ENCODE measurements at regions not wholly inside any gene's neighbourhood (a gene's known extent, or its start where the extent isn't known, plus 50 kb on each side); places are given as distances from the start of the nearest gene placed in this dataset.

- TF ChIP-seq EZH2phosphoT487 (IDR thresholded peaks at IDR 0.05; ENCODE audit: insufficient read depth, low read depth) (no peak), EZH2 (IDR thresholded peaks at IDR 0.05; ENCODE audit: insufficient read depth, poor library complexity, severe bottlenecking) (no peak)
Measured at GRCh38 chr12:45125997-45126396, 75.1 kb upstream of the DBX2 start.
